Fibroblast of lung (primary cell): ENCODE measurements at regions not wholly inside any gene's neighbourhood (a gene's known extent, or its start where the extent isn't known, plus 50 kb on each side); places are given as distances from the start of the nearest gene placed in this dataset.

ENCODE experiments used
- DNase-seq, 2 donors: peaks; one replicate each; pipeline versions ENCODE4 v3.0.0 to v3.0.0-alpha.2; 2010; ENCODE audit warnings: low read depth in 2 of 2
- H2AFZ ChIP-seq: 2 replicates; pipeline ENCODE4 v1.5.1; 2012; ENCODE audit warnings: low read length, control low read depth, inconsistent platforms
- H3K27ac ChIP-seq: 2 replicates; pipeline ENCODE4 v1.5.1; 2011; ENCODE audit warnings: low read length, control low read depth; ENCODE audit not compliant: insufficient read depth
- H3K27me3 ChIP-seq: 2 replicates; pipeline ENCODE4 v1.5.1; 2011; ENCODE audit warnings: mild to moderate bottlenecking, low read length; ENCODE audit not compliant: control insufficient read depth, insufficient read depth
- H3K36me3 ChIP-seq: 2 replicates; pipeline ENCODE4 v1.5.1; 2011; ENCODE audit warnings: low read length; ENCODE audit not compliant: control insufficient read depth, insufficient read depth
- H3K4me1 ChIP-seq: 2 replicates; pipeline ENCODE4 v1.5.1; 2011; ENCODE audit warnings: low read length; ENCODE audit not compliant: control insufficient read depth, insufficient read depth; ENCODE audit errors: extremely low read depth
- H3K4me2 ChIP-seq: 2 replicates; pipeline ENCODE4 v1.5.1; 2011; ENCODE audit warnings: low read length, control low read depth; ENCODE audit not compliant: insufficient read depth; ENCODE audit errors: extremely low read depth
- H3K4me3 ChIP-seq, 4 experiments: fragments of 200-600 bp in 1 of 4; sonication (generic) in 1 of 4; replicated peaks in 1 of 4; 2 replicates each; pipeline ENCODE4 v1.5.1; 2011 to 2016; ENCODE audit warnings: low read length in 4 of 4, low read depth in 3 of 4, mild to moderate bottlenecking in 3 of 4, control low read depth in 2 of 4, inconsistent platforms in 1 of 4, mixed read lengths in 1 of 4; ENCODE audit not compliant: insufficient read depth in 1 of 4; ENCODE audit errors: control extremely low read depth in 1 of 4
- H3K79me2 ChIP-seq: 2 replicates; pipeline ENCODE4 v1.5.1; 2012; ENCODE audit warnings: mild to moderate bottlenecking, low read length, inconsistent platforms; ENCODE audit not compliant: control insufficient read depth, insufficient read depth
- H3K9ac ChIP-seq: 2 replicates; pipeline ENCODE4 v1.5.1; 2011; ENCODE audit warnings: mild to moderate bottlenecking, low read length, control low read depth; ENCODE audit not compliant: insufficient read depth
- H3K9me3 ChIP-seq: 2 replicates; pipeline ENCODE4 v1.5.1; 2012; ENCODE audit warnings: low read depth, low read length; ENCODE audit not compliant: control insufficient read depth, insufficient read depth
- H4K20me1 ChIP-seq: 2 replicates; pipeline ENCODE4 v1.5.1; 2011; ENCODE audit warnings: low read length; ENCODE audit not compliant: control insufficient read depth, insufficient read depth; ENCODE audit errors: extremely low read depth
- CTCF ChIP-seq, 2 donors: IDR thresholded peaks in 1 of 2; conservative IDR thresholded peaks in 1 of 2; 1 replicate in 1 of 2; 2 replicates in 1 of 2; pipeline ENCODE4 v1.5.1; 2011 to 2012; ENCODE audit warnings: low read length in 2 of 2, control low read depth in 1 of 2, inconsistent platforms in 1 of 2, low read depth in 1 of 2, mild to moderate bottlenecking in 1 of 2
- EZH2 ChIP-seq: IDR thresholded peaks from 2 replicates; pipeline ENCODE4 v1.5.1; 2012; ENCODE audit warnings: low read length, control low read depth, mild to moderate bottlenecking; ENCODE audit errors: missing control alignments

- Histone ChIP-seq H3K36me3 (no peaks in the 10 kb centered on the region), H3K4me1 (peaks cover 6% of the 10 kb centered on the region), H3K4me2 (no peak overlapping the region), H3K27ac (no peak overlapping the region), H4K20me1 (no peaks in the 10 kb centered on the region), H2AFZ (no peak overlapping the region), H3K9me3 (no peaks in the 10 kb centered on the region), H3K79me2 (no peaks in the 10 kb centered on the region), H3K27me3 (no peaks in the 10 kb centered on the region), H3K4me3 (no peak overlapping the region), H3K9ac (no peak overlapping the region)
- TF ChIP-seq EZH2: no peak
- no peak for TF ChIP-seq CTCF (conservative IDR thresholded peaks at IDR 0.05 in 1 of 2, IDR thresholded peaks at IDR 0.05 in 1 of 2; ENCODE audit: low read depth in 1 of 2, low read length in 2 of 2)
- DNase-seq: no peak
These were observed 105.2 kb downstream of the CH25H start for GRCh38 chr10:89101943-89102342.

GRCh38 chr10:89100680-89101079, 106.4 kb downstream of the CH25H start:
- no peaks in the 10 kb centered on the region for H3K79me2 ChIP-seq
- no peaks in the 10 kb centered on the region for H3K9me3 ChIP-seq
- no peaks in the 10 kb centered on the region for H3K36me3 ChIP-seq
- H2AFZ ChIP-seq: no peak overlapping the region
- peak overlapping the region in 1 of 4 experiments; percentile 6 for H3K4me3 ChIP-seq
- TF ChIP-seq CTCF (conservative IDR thresholded peaks at IDR 0.05 in 1 of 2, IDR thresholded peaks at IDR 0.05 in 1 of 2; ENCODE audit: low read depth in 1 of 2, low read length in 2 of 2) (no peak), EZH2 (no peak)
- H3K9ac ChIP-seq: no peak overlapping the region
- peaks cover 6% of the 10 kb centered on the region for H3K4me1 ChIP-seq
- H3K27ac ChIP-seq: peak overlapping the region; percentile 1
- no peaks in the 10 kb centered on the region for H4K20me1 ChIP-seq
- H3K27me3 ChIP-seq: no peaks in the 10 kb centered on the region
- peak; percentile 64 to 92 for DNase-seq
- H3K4me2 ChIP-seq: peak overlapping the region; percentile 60

- no peak overlapping the region for H3K9ac ChIP-seq
These were observed 106.6 kb downstream of the FAS start for GRCh38 chr10:89097226-89097625.

More at GRCh38 chr10:89097226-89097625, 106.6 kb downstream of the FAS start:
- no peak overlapping the region for H2AFZ ChIP-seq
- no peaks in the 10 kb centered on the region for H4K20me1 ChIP-seq
- no peaks in the 10 kb centered on the region for H3K9me3 ChIP-seq
- H3K4me2 ChIP-seq: no peak overlapping the region
- H3K4me3 ChIP-seq: no peak overlapping the region
- H3K27ac ChIP-seq: no peak overlapping the region
- no peak for TF ChIP-seq CTCF (conservative IDR thresholded peaks at IDR 0.05 in 1 of 2, IDR thresholded peaks at IDR 0.05 in 1 of 2; ENCODE audit: low read depth in 1 of 2, low read length in 2 of 2)
- TF ChIP-seq EZH2: no peak
- no peaks in the 10 kb centered on the region for H3K36me3 ChIP-seq
- DNase-seq: no peak
- no peaks in the 10 kb centered on the region for H3K27me3 ChIP-seq
- H3K79me2 ChIP-seq: no peaks in the 10 kb centered on the region
- H3K4me1 ChIP-seq: peaks cover 2% of the 10 kb centered on the region
